Fibroblast of skin of right quadriceps (primary cell): ENCODE measurements at regions not wholly inside any gene's neighbourhood (a gene's known extent, or its start where the extent isn't known, plus 50 kb on each side); places are given as distances from the start of the nearest gene placed in this dataset.
"Not testable (repeated sequence)": the region's sequence is repeated elsewhere in the genome, so short reads cannot be mapped to it uniquely, and the experiment has no call there.

ENCODE experiments used
- DNase-seq: peaks from one replicate; pipeline ENCODE4 v3.0.0-alpha.2; 2013

DNA sequence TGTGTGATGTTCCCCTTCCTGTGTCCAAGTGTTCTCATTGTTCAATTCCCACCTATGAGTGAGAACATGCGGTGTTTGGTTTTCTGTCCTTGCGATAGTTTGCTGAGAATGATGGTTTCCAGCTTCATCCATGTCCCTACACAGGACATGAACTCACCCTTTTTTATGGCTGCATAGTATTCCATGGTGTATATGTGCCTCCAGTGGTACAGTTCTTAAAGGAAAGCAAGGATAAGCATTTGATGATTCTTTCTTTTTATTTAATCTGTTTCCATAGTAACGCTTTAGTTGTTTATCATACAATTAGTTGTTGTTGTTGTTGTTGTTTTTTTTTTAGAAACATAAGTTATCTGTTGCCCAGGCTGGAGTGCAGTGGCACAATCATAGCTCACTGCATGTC lies 133.1 kb downstream of the TSEN15 start:
- not testable (repeated sequence) for DNase-seq

DNA sequence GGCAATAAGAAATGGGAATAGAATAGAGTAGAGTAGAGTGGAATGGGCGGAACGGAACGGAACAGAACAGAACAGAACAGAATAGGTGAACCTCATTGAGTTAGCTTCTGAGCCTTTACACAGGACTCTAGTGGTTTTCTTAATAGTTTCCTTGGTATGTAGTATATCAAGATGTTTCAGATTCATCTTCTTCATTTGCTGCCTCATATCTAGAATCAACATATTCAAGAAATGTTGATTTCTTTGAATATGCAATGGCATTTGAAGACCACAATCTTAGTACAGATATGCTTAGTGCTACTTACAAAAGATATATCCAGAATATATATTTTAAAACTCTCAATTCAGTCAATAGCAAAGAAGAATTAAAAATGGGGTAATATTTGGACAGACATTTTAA lies 133.8 kb downstream of the TSEN15 start:
- no peak for DNase-seq

DNA sequence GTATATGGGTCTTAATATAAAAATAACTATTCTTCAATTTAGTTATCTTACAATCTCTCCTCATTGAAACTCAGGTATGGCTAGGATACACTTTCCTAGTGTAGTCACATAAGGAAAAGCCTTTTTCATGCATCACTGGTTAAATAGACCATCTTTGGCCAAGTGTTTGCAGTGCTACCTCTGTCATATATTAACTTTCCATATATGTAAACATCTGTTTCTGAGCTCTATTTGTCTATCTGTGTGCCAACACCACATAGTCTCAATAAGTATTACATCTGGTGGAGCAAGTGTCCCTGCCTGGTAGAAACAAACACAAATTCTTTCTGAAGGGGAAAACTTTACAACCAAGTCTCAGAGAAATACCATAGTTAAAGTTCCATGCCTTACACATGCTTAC lies 134.6 kb downstream of the TSEN15 start:
- DNase-seq = no peak

GRCh38 chr1:184187097-184187496 lies 135.6 kb downstream of the TSEN15 start:
- no peak for DNase-seq

DNA sequence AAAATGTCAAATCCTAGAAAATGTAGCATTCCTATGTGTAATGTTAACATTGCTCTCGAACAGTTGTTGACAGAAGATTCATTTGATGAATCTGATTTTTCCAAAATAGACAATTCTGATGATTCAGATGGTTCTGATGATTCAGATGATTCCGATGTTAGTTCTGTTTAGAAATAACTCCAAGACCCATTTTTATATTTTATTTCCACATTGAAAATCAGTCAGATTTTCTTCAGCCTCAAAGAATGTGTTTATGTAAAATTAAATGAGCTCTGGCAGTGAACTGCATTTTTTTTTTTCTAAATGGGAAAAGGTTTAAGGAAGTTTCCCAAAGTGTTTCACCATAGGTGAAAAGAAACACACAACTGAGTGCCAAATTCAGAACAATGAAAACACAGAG lies 136.5 kb downstream of the TSEN15 start:
- peak; percentile 49 for DNase-seq

DNA sequence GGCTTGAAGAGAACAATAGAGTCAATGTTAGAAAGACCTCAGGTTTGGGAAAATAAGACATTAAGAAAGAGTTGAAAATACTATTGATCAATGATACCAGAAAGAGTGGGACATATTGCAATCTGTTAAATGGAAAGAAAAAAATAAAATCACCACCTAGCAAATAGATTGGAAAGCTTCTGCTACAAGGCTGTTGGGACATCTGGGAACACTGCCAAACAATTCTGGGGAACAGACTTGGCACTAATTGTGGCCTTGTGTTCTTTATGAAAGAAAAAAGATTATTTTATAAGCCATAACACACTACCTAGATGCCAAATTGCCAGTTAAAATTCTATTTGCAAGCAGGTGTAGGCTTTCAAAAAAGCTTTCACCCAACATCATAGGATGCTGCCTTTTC lies 137.8 kb downstream of the TSEN15 start:
- no peak for DNase-seq

DNA sequence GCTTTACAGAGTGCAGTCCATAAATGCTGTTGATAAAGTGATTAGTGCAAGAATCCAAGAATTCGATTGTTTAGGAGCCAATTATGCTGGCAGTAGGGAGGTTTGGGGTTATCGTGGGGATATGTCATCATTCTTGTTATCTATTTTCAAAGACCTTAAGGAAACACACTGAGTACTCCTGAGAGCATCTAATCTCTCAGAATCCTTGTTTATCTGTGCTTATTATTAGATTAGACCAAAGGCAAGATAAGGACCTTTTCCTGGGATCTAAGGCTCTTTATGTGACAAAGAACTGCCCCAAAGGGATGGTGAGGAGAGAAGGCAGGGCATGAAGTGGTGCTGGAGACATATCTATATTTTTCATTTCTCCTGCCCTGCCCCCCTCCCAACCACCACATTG lies 139.1 kb downstream of the TSEN15 start:
- DNase-seq = no peak

- DNase-seq = peak; percentile 91
Observed at GRCh38 chr1:184191181-184191621, 139.7 kb downstream of the TSEN15 start.

GRCh38 chr1:184192796-184193195 lies 141.3 kb downstream of the TSEN15 start:
- DNase-seq = no peak

GRCh38 chr1:184193451-184193850 lies 141.9 kb downstream of the TSEN15 start:
- DNase-seq = no peak

DNA sequence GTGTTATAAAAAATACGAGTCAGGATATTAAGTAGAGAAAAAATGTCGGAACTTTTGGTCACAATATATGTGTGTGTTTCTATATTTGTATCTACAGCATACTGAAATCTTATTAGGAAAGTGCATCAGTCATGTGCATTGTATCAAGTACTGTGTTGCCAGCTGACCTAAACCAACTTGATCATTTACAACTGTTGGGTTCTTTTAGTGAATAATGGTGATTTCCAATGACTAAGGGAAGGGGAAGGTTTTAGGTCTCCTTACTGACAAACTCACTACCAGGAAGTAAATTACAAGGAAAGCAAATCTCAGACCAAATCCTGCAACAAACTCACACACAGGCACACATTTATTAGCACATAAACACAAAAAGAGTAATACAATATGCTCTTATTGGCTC lies 142.7 kb downstream of the TSEN15 start:
- DNase-seq = no peak

- DNase-seq = not testable (repeated sequence)
Observed at GRCh38 chr1:184195722-184196121, 144.2 kb downstream of the TSEN15 start.

- DNase-seq = no peak
Observed at GRCh38 chr1:184197831-184198230, 146.3 kb downstream of the TSEN15 start.

DNA sequence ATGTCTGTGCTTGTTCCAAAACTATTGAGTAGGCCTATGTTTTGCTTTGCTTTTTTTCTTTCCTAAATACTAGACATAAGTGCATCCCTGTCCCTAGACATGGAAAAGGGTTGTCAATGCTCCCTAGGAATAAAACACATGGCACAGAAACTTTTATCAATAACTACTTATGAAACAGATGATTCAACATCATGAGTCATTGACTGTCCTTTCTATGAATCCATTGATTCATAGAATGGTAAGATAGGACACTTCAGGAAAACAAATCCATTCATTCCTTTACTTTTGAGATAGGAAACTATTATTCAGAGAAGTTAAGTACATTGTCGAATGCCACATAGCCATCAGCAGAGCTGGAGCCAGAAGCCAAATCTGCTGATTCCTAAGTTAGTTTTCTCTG lies 147.5 kb downstream of the TSEN15 start:
- DNase-seq = no peak

DNA sequence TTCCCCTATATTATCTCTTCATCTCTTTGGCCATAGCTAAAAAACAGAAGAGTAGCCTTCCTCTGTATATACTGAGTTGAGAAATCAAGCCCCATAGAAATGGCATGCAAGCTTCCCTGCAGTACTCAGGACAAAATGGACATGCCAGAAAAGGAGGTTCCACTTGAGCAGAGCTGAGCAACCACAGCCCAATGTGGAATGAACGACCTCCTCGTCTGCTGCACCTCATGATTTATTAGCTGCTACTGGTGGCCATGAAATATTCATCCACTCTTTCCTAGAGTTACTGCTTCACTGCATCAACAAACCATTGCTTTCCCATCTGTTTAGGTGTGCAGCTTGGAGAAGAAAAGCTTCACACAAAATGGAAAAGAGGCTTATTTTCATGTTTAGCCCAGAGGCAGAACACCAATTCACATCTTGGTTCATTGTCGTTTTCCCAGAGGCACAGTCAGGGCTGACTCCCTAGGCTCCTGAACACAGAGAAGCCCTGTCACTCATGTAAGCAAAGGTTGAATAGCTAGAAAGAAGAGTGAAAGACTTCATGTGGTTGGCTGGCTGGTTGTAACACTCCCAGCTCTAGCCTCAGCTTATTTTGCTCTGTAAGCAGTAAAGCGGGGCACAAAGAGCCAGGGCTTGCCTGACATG lies 148.0 kb downstream of the TSEN15 start:
- DNase-seq = peak; percentile 13

DNA sequence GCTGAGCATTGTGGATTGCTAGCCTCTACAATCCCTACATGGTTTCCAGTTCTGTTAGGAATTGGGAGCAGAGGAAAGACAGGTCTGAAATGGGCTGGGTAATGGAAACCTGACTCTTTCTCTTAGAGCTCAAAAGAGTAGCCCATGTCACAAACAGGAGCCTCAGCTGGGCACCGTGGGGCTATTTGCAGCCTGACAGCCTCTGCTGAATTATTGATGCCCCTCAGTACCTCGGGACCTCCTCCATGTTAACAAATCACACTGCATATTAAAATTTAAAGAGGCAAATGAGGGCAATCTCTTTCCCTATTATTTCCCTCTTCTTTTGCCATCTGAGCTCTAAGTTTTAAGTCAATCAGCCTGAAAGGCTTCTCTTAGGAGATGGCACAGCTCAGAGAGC lies 157.1 kb downstream of the TSEN15 start:
- no peak for DNase-seq

DNA sequence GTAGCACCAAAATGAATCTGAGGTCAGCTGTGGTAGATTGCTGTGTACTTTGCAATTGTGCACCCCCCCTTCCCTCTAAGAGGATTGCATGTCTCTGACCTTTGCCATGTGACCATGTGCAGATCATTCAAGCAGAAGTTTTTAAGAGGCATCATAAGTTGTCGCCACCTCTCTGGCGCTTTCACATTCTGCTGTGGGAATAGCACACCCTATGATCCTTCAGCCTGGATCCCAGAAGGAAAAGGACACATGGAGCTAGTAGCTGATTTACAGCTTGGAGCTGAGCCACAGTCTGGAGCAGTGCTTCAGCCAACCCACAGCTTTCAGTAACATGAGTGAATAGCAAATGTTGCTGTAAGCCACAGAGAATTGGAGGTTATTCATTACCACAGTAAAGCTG lies 158.5 kb downstream of the TSEN15 start:
- DNase-seq = peak; percentile 83

- no peak for DNase-seq
Observed at GRCh38 chr1:184210862-184211261, 159.3 kb downstream of the TSEN15 start.

- peak; percentile 89 for DNase-seq
Observed at GRCh38 chr1:184212649-184213314, 161.3 kb downstream of the TSEN15 start.

DNA sequence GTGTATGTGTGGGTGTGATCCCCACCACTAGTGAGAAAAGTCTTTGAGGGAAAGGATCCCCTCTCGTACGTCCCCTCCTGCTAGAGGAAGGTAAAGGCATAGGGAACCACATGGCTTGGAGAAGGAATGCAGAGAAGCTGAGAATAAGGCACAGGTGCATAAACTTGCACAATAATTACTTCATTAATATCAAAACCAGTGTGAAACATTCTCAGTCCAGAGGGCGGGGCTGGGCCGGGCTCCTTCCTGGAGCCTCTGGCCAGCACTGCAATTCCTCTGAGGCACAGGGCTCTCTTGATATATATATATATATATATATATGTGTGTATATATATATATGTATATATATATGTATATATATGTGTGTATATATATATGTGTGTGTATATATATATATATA lies 162.6 kb downstream of the TSEN15 start:
- no peak for DNase-seq

- no peak for DNase-seq
Observed at GRCh38 chr1:184215274-184215925, 163.9 kb downstream of the TSEN15 start.

DNA sequence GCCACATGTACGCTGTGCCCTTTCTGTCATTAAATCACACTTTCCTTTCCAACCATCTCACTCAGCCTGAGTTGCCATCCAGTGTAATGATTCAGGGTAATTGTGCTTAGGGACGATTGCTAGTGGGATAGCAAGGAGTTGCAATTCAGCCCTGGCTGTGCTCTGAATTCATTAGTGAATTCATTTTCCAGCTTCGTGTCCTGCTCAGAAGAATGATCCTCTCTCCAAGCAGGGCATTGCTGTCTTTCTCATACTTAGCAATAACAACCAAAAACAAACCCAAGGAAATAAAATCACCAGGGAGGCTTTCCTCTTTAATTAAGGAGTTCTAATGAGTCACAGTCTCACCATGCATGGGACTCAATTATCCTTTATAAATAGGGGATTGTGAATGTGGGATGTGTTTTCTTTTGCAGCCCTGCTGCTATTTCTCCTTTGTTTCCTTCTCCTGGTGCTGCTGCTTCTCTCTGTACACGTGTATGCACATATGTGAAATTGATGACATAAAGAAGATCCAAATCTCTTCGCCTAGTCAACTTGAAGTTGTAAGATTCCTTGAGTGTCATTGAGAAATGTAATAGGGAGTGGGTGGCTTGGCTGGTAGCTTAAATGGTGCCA lies 167.0 kb downstream of the TSEN15 start:
- DNase-seq = peak; percentile 26

GRCh38 chr1:184219414-184219813 lies 167.4 kb upstream of the C1orf21 start:
- peak; percentile 36 for DNase-seq

DNA sequence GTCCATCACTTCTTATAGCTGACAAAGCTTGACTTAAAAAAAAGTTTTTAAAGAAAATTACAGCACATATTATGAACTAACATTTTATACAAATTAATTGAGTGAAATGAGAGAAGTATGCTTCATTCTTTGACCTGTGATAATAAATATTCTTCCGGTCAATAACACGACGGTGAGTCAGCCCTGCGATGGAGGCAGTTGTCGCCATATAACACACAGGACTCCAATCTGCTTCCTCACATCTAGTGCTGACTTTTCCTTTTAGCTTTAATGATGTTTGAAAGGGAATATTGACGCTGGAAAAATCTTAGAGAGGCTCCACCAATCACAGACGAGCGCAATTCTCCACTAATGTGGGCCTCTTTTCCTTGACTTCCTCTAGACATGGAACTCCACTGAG lies 166.9 kb upstream of the C1orf21 start:
- no peak for DNase-seq
